Smooth muscle cell (in vitro differentiated cells): ENCODE measurements at regions not wholly inside any gene's neighbourhood (a gene's known extent, or its start where the extent isn't known, plus 50 kb on each side); places are given as distances from the start of the nearest gene placed in this dataset.

Source experiments
- DNase-seq: peaks from one replicate; lab custom pipeline; 2025; ENCODE audit not compliant: unreplicated experiment; lab: John Stamatoyannopoulos, UW
- H2AFZ ChIP-seq: fragments of 200-600 bp; sonication (generic); 2 replicates; pipeline ENCODE4 v1.6.0; 2016; ENCODE audit warnings: antibody characterized with exemption, low read depth, mild to moderate bottlenecking
- H3F3A ChIP-seq: fragments of 200-600 bp; sonication (generic); 2 replicates; pipeline ENCODE4 v1.6.0; 2017; ENCODE audit warnings: antibody characterized with exemption, low read depth
- H3K27ac ChIP-seq: fragments of 200-600 bp; sonication (generic); 2 replicates; pipeline ENCODE4 v1.5.1; 2016; ENCODE audit warnings: low read depth, mild to moderate bottlenecking
- H3K27me3 ChIP-seq: fragments of 200-600 bp; sonication (generic); 2 replicates; pipeline ENCODE4 v1.6.1; 2016; ENCODE audit warnings: low read depth, mild to moderate bottlenecking
- H3K36me3 ChIP-seq: fragments of 200-600 bp; sonication (generic); 2 replicates; pipeline ENCODE4 v1.5.1; 2016; ENCODE audit warnings: low read depth
- H3K4me1 ChIP-seq: fragments of 200-600 bp; sonication (generic); 2 replicates; pipeline ENCODE4 v1.5.1; 2016; ENCODE audit warnings: low read depth
- H3K4me2 ChIP-seq: fragments of 200-600 bp; sonication (generic); 2 replicates; pipeline ENCODE4 v1.6.0; 2016; ENCODE audit warnings: mild to moderate bottlenecking
- H3K4me3 ChIP-seq: fragments of 200-600 bp; sonication (generic); 2 replicates; pipeline ENCODE4 v1.5.1; 2016; ENCODE audit warnings: mild to moderate bottlenecking
- H3K79me2 ChIP-seq: fragments of 200-600 bp; sonication (generic); 2 replicates; pipeline ENCODE4 v1.6.0; 2016; ENCODE audit warnings: low read depth, mild to moderate bottlenecking
- H3K9ac ChIP-seq: fragments of 200-600 bp; sonication (generic); 2 replicates; pipeline ENCODE4 v1.6.0; 2016; ENCODE audit warnings: low read depth
- H3K9me3 ChIP-seq: fragments of 200-600 bp; sonication (generic); replicated peaks from 2 replicates; pipeline ENCODE4 v1.5.1; 2016; ENCODE audit warnings: low read depth
- H4K20me1 ChIP-seq: fragments of 200-600 bp; sonication (generic); 2 replicates; pipeline ENCODE4 v1.6.0; 2016; ENCODE audit warnings: low read depth
- WGBS: methylation state at CpG from one replicate; pipeline ENCODE4 v1.1.7; 2016; ENCODE audit warnings: low lambda C conversion rate; 5-methylcytosine and 5-hydroxymethylcytosine counted together
- TF ChIP-seq, protein P1 (sequence below): fragments of 200-600 bp; sonication (generic); IDR thresholded peaks from 2 replicates; pipeline ENCODE4 v1.5.1; 2017; ENCODE audit warnings: borderline replicate concordance, mild to moderate bottlenecking, antibody characterized with exemption; ENCODE audit not compliant: insufficient read depth, poor library complexity, severe bottlenecking

DNA sequence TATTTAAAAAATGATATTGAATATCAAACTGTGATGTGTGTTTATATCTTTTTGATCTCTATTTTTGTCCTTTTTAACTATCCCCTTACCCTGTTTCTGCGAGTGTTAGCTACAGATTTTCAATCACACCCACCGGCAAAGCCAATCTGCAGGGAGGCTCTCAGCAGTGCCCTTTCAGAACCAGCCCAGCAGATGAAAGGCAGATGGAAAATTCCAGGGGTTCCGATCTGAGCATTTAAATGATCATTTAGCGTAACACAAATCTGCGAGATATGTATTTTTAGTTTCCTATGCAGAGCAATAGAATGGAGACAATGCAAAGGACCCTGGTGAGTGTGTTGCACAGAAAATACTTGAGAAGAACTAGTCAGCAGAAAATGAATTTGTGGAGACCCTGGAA, 2170.5 kb upstream of the PIK3C3 start:
- H3K9ac ChIP-seq, result no peak overlapping the region
- DNase-seq, result no peak
- TF ChIP-seq, protein P1, sequence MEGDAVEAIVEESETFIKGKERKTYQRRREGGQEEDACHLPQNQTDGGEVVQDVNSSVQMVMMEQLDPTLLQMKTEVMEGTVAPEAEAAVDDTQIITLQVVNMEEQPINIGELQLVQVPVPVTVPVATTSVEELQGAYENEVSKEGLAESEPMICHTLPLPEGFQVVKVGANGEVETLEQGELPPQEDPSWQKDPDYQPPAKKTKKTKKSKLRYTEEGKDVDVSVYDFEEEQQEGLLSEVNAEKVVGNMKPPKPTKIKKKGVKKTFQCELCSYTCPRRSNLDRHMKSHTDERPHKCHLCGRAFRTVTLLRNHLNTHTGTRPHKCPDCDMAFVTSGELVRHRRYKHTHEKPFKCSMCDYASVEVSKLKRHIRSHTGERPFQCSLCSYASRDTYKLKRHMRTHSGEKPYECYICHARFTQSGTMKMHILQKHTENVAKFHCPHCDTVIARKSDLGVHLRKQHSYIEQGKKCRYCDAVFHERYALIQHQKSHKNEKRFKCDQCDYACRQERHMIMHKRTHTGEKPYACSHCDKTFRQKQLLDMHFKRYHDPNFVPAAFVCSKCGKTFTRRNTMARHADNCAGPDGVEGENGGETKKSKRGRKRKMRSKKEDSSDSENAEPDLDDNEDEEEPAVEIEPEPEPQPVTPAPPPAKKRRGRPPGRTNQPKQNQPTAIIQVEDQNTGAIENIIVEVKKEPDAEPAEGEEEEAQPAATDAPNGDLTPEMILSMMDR, result no peak
- no peaks in the 10 kb centered on the region for H4K20me1 ChIP-seq
- no peaks in the 10 kb centered on the region for H3F3A ChIP-seq
- H3K4me3 ChIP-seq, result no peak overlapping the region
- WGBS, result 78% methylated on average over 5 of the region's 5 CpGs
- no peak overlapping the region for H3K27ac ChIP-seq
- no peaks in the 10 kb centered on the region for H3K9me3 ChIP-seq
- no peaks in the 10 kb centered on the region for H3K27me3 ChIP-seq
- no peak overlapping the region for H3K4me2 ChIP-seq
- no peak overlapping the region for H2AFZ ChIP-seq
- H3K36me3 ChIP-seq, result no peaks in the 10 kb centered on the region
- H3K79me2 ChIP-seq, result no peaks in the 10 kb centered on the region
- peaks cover 15% of the 10 kb centered on the region for H3K4me1 ChIP-seq

DNA sequence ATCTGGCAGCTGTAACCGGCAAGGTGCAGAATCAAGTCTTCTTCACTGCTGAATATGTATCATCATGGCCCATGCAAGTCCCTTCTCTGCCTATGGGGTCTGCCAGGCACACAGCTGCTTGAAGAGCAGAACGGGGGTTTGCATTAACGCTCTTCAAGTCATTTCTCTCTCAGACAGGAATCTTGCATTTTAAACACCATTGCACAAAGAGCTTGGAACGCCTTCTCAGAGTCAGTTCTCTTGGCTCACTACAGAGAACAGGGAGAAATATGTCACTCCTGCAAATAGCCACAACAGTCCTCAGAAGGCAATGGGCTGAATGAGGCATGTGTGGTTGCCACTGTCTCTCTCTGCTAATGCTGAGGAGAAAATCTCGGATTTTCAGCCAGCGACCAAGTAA, 2173.5 kb upstream of the PIK3C3 start:
- Histone ChIP-seq H3K27ac (no peak overlapping the region), H3F3A (no peaks in the 10 kb centered on the region), H3K4me2 (no peak overlapping the region), H4K20me1 (no peaks in the 10 kb centered on the region), H3K9ac (no peak overlapping the region), H3K9me3 (no peaks in the 10 kb centered on the region), H3K4me3 (no peak overlapping the region), H2AFZ (no peak overlapping the region), H3K79me2 (no peaks in the 10 kb centered on the region), H3K36me3 (no peaks in the 10 kb centered on the region), H3K27me3 (no peaks in the 10 kb centered on the region), H3K4me1 (peaks cover 15% of the 10 kb centered on the region)
- 95% methylated on average over 6 of the region's 6 CpGs for WGBS
- TF ChIP-seq, protein P1, result no peak
- no peak for DNase-seq

DNA sequence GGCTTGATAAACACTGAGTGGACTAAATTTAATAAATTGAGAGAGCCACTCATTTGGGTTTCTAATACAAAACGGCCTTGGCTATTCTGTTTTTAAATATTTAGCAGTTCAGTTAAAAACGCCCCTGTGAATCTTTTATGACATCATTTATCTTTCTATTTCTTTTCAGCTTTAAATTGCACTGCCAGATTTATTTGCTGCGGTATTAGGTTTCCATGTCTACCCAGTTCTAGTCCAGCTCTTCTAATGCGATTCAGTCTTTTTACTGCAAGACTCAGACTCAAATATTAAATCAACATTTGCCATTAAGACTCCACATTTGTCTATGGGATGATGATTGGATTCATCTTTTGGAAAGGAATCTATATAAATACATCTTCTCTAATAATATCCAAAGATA, 2174.3 kb upstream of the PIK3C3 start:
- no peak overlapping the region for H3K9ac ChIP-seq
- no peak overlapping the region for H3K27ac ChIP-seq
- DNase-seq, result no peak
- peaks cover 15% of the 10 kb centered on the region for H3K4me1 ChIP-seq
- TF ChIP-seq, protein P1, result no peak
- WGBS, result 93% methylated on average over 4 of the region's 4 CpGs
- no peaks in the 10 kb centered on the region for H3K36me3 ChIP-seq
- no peaks in the 10 kb centered on the region for H3K27me3 ChIP-seq
- no peaks in the 10 kb centered on the region for H4K20me1 ChIP-seq
- no peaks in the 10 kb centered on the region for H3K79me2 ChIP-seq
- H3K9me3 ChIP-seq, result no peaks in the 10 kb centered on the region
- H2AFZ ChIP-seq, result no peak overlapping the region
- H3F3A ChIP-seq, result no peaks in the 10 kb centered on the region
- H3K4me2 ChIP-seq, result no peak overlapping the region
- H3K4me3 ChIP-seq, result no peak overlapping the region

DNA sequence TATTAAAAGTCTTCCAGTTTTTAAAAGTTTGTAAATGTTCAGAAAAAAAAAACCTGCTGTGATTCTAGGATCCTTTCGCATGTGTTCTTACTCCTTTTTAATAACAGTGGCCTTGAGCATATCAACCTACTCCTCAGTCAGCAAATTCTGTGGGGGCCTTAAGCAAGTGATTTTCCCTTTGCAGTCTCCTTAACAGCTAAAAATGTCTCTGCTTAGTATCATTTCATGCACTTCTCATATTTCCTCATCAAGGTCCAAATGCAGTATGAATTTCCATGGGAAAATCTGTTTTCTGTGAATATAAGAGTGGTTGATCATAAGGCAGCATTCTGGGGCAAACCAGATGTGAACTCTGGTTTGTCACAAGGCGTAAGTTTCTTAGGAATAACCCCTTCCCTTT, 2175.1 kb upstream of the PIK3C3 start:
- no peak for DNase-seq
- H3K4me3 ChIP-seq, result no peak overlapping the region
- TF ChIP-seq, protein P1, result no peak
- 95% methylated on average over 2 of the region's 2 CpGs for WGBS
- no peak overlapping the region for H3K27ac ChIP-seq
- H4K20me1 ChIP-seq, result no peaks in the 10 kb centered on the region
- H3K27me3 ChIP-seq, result no peaks in the 10 kb centered on the region
- no peaks in the 10 kb centered on the region for H3K79me2 ChIP-seq
- H2AFZ ChIP-seq, result no peak overlapping the region
- no peak overlapping the region for H3K9ac ChIP-seq
- peaks cover 13% of the 10 kb centered on the region for H3K4me1 ChIP-seq
- H3F3A ChIP-seq, result no peaks in the 10 kb centered on the region
- no peaks in the 10 kb centered on the region for H3K36me3 ChIP-seq
- no peaks in the 10 kb centered on the region for H3K9me3 ChIP-seq
- H3K4me2 ChIP-seq, result no peak overlapping the region
